Stomach (tissue), 4 donors: ENCODE measurements at regions not wholly inside any gene's neighbourhood (a gene's known extent, or its start where the extent isn't known, plus 50 kb on each side); places are given as distances from the start of the nearest gene placed in this dataset.

Experiments used
- EP300 ChIP-seq: sonication (generic); formaldehyde crosslinking; IDR thresholded peaks from one replicate; pipeline ENCODE4 v1.6.1; 2017; ENCODE audit warnings: antibody characterized with exemption
- POLR2A ChIP-seq, 4 donors: fragments of 450-650 bp; IDR thresholded peaks; one replicate each; pipeline ENCODE4 v1.6.1; 2016; ENCODE audit warnings: antibody characterized with exemption in 4 of 4, control low read depth in 2 of 4, mild to moderate bottlenecking in 1 of 4, moderate library complexity in 1 of 4
- POLR2AphosphoS5 ChIP-seq, 3 donors: sonication (generic); formaldehyde crosslinking; IDR thresholded peaks; one replicate each; pipeline ENCODE4 v1.6.1; 2016; ENCODE audit warnings: antibody characterized with exemption in 3 of 3
- TF ChIP-seq, protein P1 (sequence below), 7 experiments: fragments of 450-650 bp in 4 of 7; fragments of 200-600 bp in 3 of 7; sonication (generic) in 3 of 7; IDR thresholded peaks; one replicate each; pipeline ENCODE4 v1.5.1; 2016 to 2019; ENCODE audit warnings: antibody characterized with exemption in 7 of 7, control low read depth in 2 of 7, mild to moderate bottlenecking in 1 of 7

GRCh38 chr11:134997652-134998320 lies 585.7 kb upstream of the B3GAT1 start:
- TF ChIP-seq, protein P1, sequence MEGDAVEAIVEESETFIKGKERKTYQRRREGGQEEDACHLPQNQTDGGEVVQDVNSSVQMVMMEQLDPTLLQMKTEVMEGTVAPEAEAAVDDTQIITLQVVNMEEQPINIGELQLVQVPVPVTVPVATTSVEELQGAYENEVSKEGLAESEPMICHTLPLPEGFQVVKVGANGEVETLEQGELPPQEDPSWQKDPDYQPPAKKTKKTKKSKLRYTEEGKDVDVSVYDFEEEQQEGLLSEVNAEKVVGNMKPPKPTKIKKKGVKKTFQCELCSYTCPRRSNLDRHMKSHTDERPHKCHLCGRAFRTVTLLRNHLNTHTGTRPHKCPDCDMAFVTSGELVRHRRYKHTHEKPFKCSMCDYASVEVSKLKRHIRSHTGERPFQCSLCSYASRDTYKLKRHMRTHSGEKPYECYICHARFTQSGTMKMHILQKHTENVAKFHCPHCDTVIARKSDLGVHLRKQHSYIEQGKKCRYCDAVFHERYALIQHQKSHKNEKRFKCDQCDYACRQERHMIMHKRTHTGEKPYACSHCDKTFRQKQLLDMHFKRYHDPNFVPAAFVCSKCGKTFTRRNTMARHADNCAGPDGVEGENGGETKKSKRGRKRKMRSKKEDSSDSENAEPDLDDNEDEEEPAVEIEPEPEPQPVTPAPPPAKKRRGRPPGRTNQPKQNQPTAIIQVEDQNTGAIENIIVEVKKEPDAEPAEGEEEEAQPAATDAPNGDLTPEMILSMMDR (IDR thresholded peaks at IDR 0.05) = no peak
- TF ChIP-seq EP300 (no peak), POLR2AphosphoS5 (IDR thresholded peaks at IDR 0.05) (no peak), POLR2A (IDR thresholded peaks at IDR 0.05) (no peak)
